Endothelial cell (in vitro differentiated cells): ENCODE measurements at regions not wholly inside any gene's neighbourhood (a gene's known extent, or its start where the extent isn't known, plus 50 kb on each side); places are given as distances from the start of the nearest gene placed in this dataset.

ENCODE experiments used
- DNase-seq: peaks from one replicate; pipeline ENCODE4 v3.0.0; 2021; ENCODE audit warnings: low spot score
- H3K27ac Mint-ChIP-seq: one replicate; pipeline ENCODE4 v1.8.0; 2021; ENCODE audit warnings: mixed read lengths, inconsistent platforms; ENCODE audit not compliant: unreplicated experiment
- H3K27me3 Mint-ChIP-seq: one replicate; pipeline ENCODE4 v1.8.0; 2021; ENCODE audit warnings: mild to moderate bottlenecking, moderate library complexity, mixed read lengths, inconsistent platforms; ENCODE audit not compliant: unreplicated experiment
- H3K36me3 Mint-ChIP-seq: one replicate; pipeline ENCODE4 v1.8.0; 2021; ENCODE audit warnings: mild to moderate bottlenecking, low read depth, mixed read lengths, inconsistent platforms; ENCODE audit not compliant: unreplicated experiment
- H3K4me1 Mint-ChIP-seq: one replicate; pipeline ENCODE4 v1.8.0; 2021; ENCODE audit warnings: mild to moderate bottlenecking, mixed read lengths, inconsistent platforms; ENCODE audit not compliant: unreplicated experiment
- H3K4me3 Mint-ChIP-seq: one replicate; pipeline ENCODE4 v1.8.0; 2021; ENCODE audit warnings: mild to moderate bottlenecking, mixed read lengths, inconsistent platforms; ENCODE audit not compliant: unreplicated experiment
- H3K9me3 Mint-ChIP-seq: one replicate; pipeline ENCODE4 v1.8.0; 2021; ENCODE audit warnings: mixed read lengths, inconsistent platforms; ENCODE audit not compliant: unreplicated experiment
- TF ChIP-seq, protein P1 (sequence below): fragments of 200-600 bp; sonication (generic); IDR thresholded peaks from one replicate; pipeline ENCODE4 v1.5.0; 2021; ENCODE audit warnings: antibody characterized with exemption; ENCODE audit not compliant: unreplicated experiment

DNA sequence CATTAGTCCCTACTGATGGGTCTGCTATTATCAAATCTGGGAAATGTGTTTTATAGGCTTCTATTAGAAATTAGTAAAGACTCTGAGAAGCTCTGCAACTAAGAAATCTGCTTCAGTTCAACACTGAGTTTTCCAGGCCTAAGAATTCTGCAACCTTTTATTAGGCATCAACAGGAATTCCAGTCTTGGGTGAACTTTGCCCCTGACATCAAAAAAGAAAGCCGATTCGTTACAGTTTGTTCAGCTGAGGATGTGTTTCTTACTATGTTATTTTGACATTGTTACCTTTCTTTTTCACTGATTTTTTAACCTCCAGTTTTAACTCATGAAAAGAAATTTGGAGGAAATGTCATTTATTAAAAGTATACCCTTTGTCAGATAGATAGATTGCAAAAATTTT, 131.5 kb upstream of the KCNH8 start:
- Mint-ChIP-seq H3K9me3 (no peaks in the 10 kb centered on the region), H3K27me3 (no peaks in the 10 kb centered on the region), H3K4me1 (no peaks in the 10 kb centered on the region), H3K4me3 (no peak overlapping the region), H3K36me3 (no peaks in the 10 kb centered on the region), H3K27ac (no peak overlapping the region)
- TF ChIP-seq, protein P1, sequence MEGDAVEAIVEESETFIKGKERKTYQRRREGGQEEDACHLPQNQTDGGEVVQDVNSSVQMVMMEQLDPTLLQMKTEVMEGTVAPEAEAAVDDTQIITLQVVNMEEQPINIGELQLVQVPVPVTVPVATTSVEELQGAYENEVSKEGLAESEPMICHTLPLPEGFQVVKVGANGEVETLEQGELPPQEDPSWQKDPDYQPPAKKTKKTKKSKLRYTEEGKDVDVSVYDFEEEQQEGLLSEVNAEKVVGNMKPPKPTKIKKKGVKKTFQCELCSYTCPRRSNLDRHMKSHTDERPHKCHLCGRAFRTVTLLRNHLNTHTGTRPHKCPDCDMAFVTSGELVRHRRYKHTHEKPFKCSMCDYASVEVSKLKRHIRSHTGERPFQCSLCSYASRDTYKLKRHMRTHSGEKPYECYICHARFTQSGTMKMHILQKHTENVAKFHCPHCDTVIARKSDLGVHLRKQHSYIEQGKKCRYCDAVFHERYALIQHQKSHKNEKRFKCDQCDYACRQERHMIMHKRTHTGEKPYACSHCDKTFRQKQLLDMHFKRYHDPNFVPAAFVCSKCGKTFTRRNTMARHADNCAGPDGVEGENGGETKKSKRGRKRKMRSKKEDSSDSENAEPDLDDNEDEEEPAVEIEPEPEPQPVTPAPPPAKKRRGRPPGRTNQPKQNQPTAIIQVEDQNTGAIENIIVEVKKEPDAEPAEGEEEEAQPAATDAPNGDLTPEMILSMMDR, result no peak
- DNase-seq, result no peak

DNA sequence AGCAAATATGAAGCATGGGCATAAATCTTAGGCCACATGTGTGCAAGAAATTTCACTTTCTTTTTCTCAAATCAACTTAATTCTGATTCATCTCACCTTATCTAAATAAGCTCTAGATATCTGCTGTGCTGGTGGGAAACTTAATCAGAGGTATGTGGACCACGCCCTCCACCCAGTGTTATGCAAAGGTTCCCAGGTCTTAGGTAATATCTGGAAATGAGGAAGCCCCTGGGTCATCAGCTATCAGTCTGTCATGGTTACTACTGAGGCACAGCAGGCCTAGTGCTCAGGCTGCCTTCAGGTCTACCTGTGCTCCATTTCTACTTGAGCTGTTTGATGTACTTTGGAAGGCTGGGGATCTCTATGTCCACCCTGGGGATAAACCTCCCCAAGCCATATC, 134.4 kb upstream of the KCNH8 start:
- Mint-ChIP-seq H3K4me1 (no peaks in the 10 kb centered on the region), H3K27ac (no peak overlapping the region), H3K4me3 (no peak overlapping the region), H3K9me3 (no peaks in the 10 kb centered on the region), H3K27me3 (no peaks in the 10 kb centered on the region), H3K36me3 (no peaks in the 10 kb centered on the region)
- DNase-seq, result no peak
- TF ChIP-seq, protein P1, result no peak

DNA sequence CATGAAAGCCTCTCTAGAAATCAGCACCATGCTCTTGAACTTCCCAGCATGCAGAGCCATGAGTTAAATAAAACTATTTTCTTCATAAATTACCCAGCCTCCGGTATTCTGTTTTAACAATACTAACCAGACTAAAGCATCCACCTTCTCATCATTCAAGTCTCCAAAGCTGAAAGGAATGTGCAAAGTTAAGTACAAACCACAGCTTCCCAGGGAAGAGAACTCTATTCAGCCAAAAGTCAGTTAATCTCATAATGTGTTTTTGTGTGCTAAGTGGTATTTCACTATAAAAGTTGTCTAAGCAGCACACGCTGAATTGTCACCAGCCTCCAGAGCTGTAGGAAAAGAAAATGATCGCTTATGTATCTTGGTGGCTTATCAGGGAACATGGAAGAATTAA, 135.5 kb upstream of the KCNH8 start:
- Mint-ChIP-seq H3K27ac (no peak overlapping the region), H3K4me1 (no peaks in the 10 kb centered on the region), H3K27me3 (no peaks in the 10 kb centered on the region), H3K36me3 (no peaks in the 10 kb centered on the region), H3K9me3 (no peaks in the 10 kb centered on the region), H3K4me3 (no peak overlapping the region)
- no peak for DNase-seq
- TF ChIP-seq, protein P1, result no peak

DNA sequence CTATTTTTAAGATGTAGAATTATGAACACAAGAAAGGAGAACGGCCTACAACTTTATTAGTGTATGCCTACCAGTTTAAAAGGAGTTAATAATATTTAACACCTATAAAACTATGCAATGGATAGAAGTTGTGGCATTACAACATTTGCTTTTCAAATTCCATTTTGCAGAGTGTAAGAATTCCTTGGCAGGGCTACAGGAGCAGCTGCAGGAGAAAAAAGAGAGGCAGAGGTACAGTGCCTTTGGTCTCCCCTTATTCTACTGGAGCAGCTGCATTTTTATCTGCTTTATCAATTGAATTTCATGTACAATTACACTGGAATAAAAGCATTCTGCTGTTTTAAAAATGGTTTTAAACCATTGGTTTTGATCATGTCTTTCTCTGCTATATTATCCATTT, 145.7 kb upstream of the KCNH8 start:
- TF ChIP-seq, protein P1, result no peak
- DNase-seq, result no peak
- H3K27ac Mint-ChIP-seq, result no peak overlapping the region
- H3K27me3 Mint-ChIP-seq, result no peaks in the 10 kb centered on the region
- H3K9me3 Mint-ChIP-seq, result no peaks in the 10 kb centered on the region
- H3K4me3 Mint-ChIP-seq, result no peak overlapping the region
- no peaks in the 10 kb centered on the region for H3K36me3 Mint-ChIP-seq
- no peaks in the 10 kb centered on the region for H3K4me1 Mint-ChIP-seq

DNA sequence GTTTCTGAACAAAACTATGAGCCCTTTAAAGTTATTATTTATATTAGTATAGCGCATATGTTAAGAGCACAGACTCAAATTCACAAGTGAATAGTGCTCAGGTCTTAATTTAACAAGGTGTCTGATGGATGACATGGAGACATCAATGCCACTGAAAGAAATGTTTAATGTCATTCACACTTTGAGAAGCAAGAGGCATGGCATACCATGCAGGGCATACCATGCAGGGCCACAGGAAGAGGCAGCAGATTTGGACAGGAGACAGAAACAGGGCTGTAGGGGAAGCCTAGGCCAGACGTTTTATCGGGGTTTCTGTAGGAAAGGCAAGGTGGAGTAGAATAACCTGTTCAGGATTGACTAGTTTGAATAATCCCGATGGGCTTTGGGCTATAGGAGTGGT, 150.2 kb upstream of the KCNH8 start:
- H3K4me3 Mint-ChIP-seq, result no peak overlapping the region
- no peaks in the 10 kb centered on the region for H3K4me1 Mint-ChIP-seq
- no peak overlapping the region for H3K27ac Mint-ChIP-seq
- TF ChIP-seq, protein P1, result no peak
- peaks cover 4% of the 10 kb centered on the region for H3K36me3 Mint-ChIP-seq
- no peak for DNase-seq
- H3K9me3 Mint-ChIP-seq, result no peaks in the 10 kb centered on the region
- peaks cover 3% of the 10 kb centered on the region for H3K27me3 Mint-ChIP-seq
